H7 (cell line): ENCODE measurements at regions not wholly inside any gene's neighbourhood (a gene's known extent, or its start where the extent isn't known, plus 50 kb on each side); places are given as distances from the start of the nearest gene placed in this dataset.

Experiments used
- DNase-seq: peaks from one replicate; pipeline ENCODE4 v3.0.0; 2012
- H3K27me3 ChIP-seq: 2 replicates; pipeline ENCODE4 v1.6.0; 2011; ENCODE audit warnings: mild to moderate bottlenecking, low read length; ENCODE audit not compliant: control insufficient read depth, insufficient read depth
- H3K36me3 ChIP-seq: replicated peaks from 2 replicates; pipeline ENCODE4 v1.5.1; 2011; ENCODE audit warnings: low read length; ENCODE audit not compliant: control insufficient read depth, insufficient read depth
- H3K4me3 ChIP-seq: 2 replicates; pipeline ENCODE4 v1.5.1; 2011; ENCODE audit warnings: low read depth, mild to moderate bottlenecking, control low read depth, low read length, moderate library complexity; ENCODE audit not compliant: insufficient read depth

DNA sequence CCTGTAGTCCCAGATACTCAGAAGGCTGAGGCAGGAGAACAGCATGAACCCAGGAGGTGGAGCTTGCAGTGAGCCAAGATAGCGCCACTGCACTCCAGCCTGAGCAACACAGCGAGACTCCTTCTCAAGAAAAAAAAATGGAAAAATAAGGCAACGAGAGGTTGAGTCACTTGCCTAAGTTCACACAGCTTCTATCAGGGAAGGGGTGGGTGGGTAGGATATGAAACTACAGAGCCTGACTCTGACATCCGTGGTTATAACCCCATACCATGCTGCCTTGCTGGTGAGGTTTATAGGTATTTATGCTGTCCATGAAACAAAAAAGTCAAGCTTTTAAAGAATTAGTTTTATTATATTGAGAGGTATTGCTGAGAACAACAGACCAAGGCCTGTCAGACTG is 61.5 kb upstream of the RAB4A start:
- Histone ChIP-seq H3K4me3 (no peak overlapping the region), H3K27me3 (no peaks in the 10 kb centered on the region), H3K36me3 (no peaks in the 10 kb centered on the region)
- DNase-seq, result no peak

- DNase-seq, result no peak
- Histone ChIP-seq H3K27me3 (no peaks in the 10 kb centered on the region), H3K36me3 (no peaks in the 10 kb centered on the region), H3K4me3 (no peak overlapping the region)
Observed at GRCh38 chr1:229209816-229210215, 61.1 kb upstream of the RAB4A start.

- H3K4me3 ChIP-seq, result no peak overlapping the region
- no peaks in the 10 kb centered on the region for H3K36me3 ChIP-seq
- no peak for DNase-seq
- no peaks in the 10 kb centered on the region for H3K27me3 ChIP-seq
Observed at GRCh38 chr1:229210844-229211243, 60.1 kb upstream of the RAB4A start.

GRCh38 chr1:229213797-229214196 is 57.1 kb upstream of the RAB4A start:
- no peaks in the 10 kb centered on the region for H3K36me3 ChIP-seq
- no peak overlapping the region for H3K4me3 ChIP-seq
- DNase-seq, result no peak
- H3K27me3 ChIP-seq, result no peaks in the 10 kb centered on the region

GRCh38 chr1:229217716-229218115 is 53.2 kb upstream of the RAB4A start:
- H3K4me3 ChIP-seq, result no peak overlapping the region
- H3K36me3 ChIP-seq, result no peaks in the 10 kb centered on the region
- no peaks in the 10 kb centered on the region for H3K27me3 ChIP-seq
- DNase-seq, result no peak

GRCh38 chr1:229218612-229219025 is 52.3 kb upstream of the RAB4A start:
- H3K27me3 ChIP-seq, result no peaks in the 10 kb centered on the region
- DNase-seq, result no peak
- no peak overlapping the region for H3K4me3 ChIP-seq
- H3K36me3 ChIP-seq, result no peaks in the 10 kb centered on the region

- H3K36me3 ChIP-seq, result no peaks in the 10 kb centered on the region
- H3K27me3 ChIP-seq, result no peaks in the 10 kb centered on the region
- H3K4me3 ChIP-seq, result no peak overlapping the region
- DNase-seq, result no peak
Observed at GRCh38 chr1:229220163-229220846, 50.6 kb upstream of the RAB4A start.

DNA sequence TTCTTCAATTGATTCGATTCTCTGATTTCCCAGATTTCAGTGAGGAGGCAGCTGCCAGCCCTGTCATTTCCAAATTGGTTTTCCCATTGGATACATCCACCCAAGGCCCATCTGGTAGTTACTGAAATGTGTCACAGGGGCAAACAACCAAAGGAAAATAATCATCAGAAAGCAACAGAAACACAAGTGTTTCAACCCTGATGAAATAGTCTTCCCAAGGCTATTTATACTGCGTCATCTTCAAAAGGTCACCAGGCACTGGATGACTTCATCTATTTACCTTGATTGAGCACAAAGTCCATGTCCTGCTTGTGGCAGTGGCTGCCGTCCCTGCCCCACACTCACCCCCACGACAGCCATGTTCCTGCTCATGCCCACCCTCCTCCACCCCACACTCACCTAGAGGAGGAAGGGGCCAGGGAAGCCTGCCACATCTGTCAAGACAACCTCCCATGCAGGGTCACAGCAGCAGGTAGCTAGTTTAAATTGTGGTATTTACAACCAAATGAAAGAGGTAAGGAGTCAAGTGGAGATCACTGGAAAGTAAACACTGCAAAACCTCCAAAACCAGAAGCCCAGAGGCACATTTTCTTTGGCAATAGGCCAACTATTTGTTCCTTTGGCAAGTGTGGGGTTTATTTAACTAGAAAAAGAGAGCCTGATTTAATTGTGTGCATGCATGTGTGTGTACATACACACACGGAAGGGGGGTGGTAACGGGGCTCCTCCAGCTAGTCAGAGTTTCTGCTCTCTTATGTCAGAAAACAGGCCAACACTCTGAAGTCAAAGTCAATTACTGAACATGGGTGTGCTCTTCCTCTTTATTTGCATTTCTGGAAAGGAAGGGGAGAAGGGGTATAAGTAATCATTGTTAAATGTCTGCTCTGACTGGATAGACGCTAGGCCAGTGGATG is 49.5 kb upstream of the RAB4A start:
- DNase-seq, result no peak
- no peaks in the 10 kb centered on the region for H3K36me3 ChIP-seq
- H3K4me3 ChIP-seq, result no peak overlapping the region
- H3K27me3 ChIP-seq, result no peaks in the 10 kb centered on the region
